Ectodermal cell (in vitro differentiated cells): ENCODE measurements at regions not wholly inside any gene's neighbourhood (a gene's known extent, or its start where the extent isn't known, plus 50 kb on each side); places are given as distances from the start of the nearest gene placed in this dataset.

Experiments
- H3K27ac ChIP-seq: 2 replicates; pipeline ENCODE4 v1.7.0; 2013; ENCODE audit warnings: mild to moderate bottlenecking, low read depth, low read length; ENCODE audit not compliant: insufficient read depth, poor library complexity, severe bottlenecking
- H3K27me3 ChIP-seq: 2 replicates; pipeline ENCODE4 v1.7.0; 2013; ENCODE audit warnings: mild to moderate bottlenecking, low read length; ENCODE audit not compliant: insufficient read depth, control insufficient read depth, poor library complexity, severe bottlenecking
- H3K36me3 ChIP-seq: one replicate; pipeline ENCODE4 v1.7.0; 2013; ENCODE audit warnings: low read length; ENCODE audit not compliant: control insufficient read depth, insufficient read depth
- H3K4me1 ChIP-seq: one replicate; pipeline ENCODE4 v1.7.0; 2013; ENCODE audit warnings: low read length; ENCODE audit not compliant: control insufficient read depth, insufficient read depth
- H3K4me3 ChIP-seq: 2 replicates; pipeline ENCODE4 v1.7.0; 2013; ENCODE audit warnings: low read depth, low read length, control low read depth; ENCODE audit not compliant: insufficient read depth
- H3K9me3 ChIP-seq: 2 replicates; pipeline ENCODE4 v1.7.0; 2013; ENCODE audit warnings: mild to moderate bottlenecking, low read length, moderate library complexity; ENCODE audit not compliant: control insufficient read depth
- WGBS, 2 experiments: methylation state at CpG; one replicate each; pipeline ENCODE4 v1.1.7; 2013; ENCODE audit warnings: missing lambda C conversion rate in 2 of 2; 5-methylcytosine and 5-hydroxymethylcytosine counted together

- H3K9me3 ChIP-seq: no peaks in the 10 kb centered on the region
- no peak overlapping the region for H3K4me3 ChIP-seq
- H3K4me1 ChIP-seq: peaks cover 48% of the 10 kb centered on the region
- 91 to 95% methylated on average over 10 of the region's 10 CpGs for WGBS, 2 experiments
- H3K27me3 ChIP-seq: no peaks in the 10 kb centered on the region
- no peaks in the 10 kb centered on the region for H3K36me3 ChIP-seq
- H3K27ac ChIP-seq: no peak overlapping the region
Observed at GRCh38 chr2:120936476-120937334, 201.0 kb downstream of the GLI2 start.

GRCh38 chr2:120937686-120938044 is 202.0 kb downstream of the GLI2 start:
- H3K4me3 ChIP-seq: no peak overlapping the region
- H3K27ac ChIP-seq: no peak overlapping the region
- H3K36me3 ChIP-seq: no peaks in the 10 kb centered on the region
- peaks cover 39% of the 10 kb centered on the region for H3K4me1 ChIP-seq
- H3K27me3 ChIP-seq: no peaks in the 10 kb centered on the region
- H3K9me3 ChIP-seq: no peaks in the 10 kb centered on the region
- 95 to 96% methylated on average over 6 of the region's 6 CpGs for WGBS, 2 experiments

GRCh38 chr2:120938045-120938771 is 202.5 kb downstream of the GLI2 start:
- Histone ChIP-seq H3K9me3 (no peaks in the 10 kb centered on the region), H3K36me3 (no peaks in the 10 kb centered on the region), H3K4me1 (peaks cover 34% of the 10 kb centered on the region), H3K4me3 (no peak overlapping the region), H3K27ac (no peak overlapping the region), H3K27me3 (no peaks in the 10 kb centered on the region)
- 57 to 59% methylated on average over 11 of the region's 11 CpGs for WGBS, 2 experiments

- H3K27ac ChIP-seq: no peak overlapping the region
- WGBS, 2 experiments: 82 to 84% methylated on average over 7 to 9 of the region's 9 CpGs
- H3K4me3 ChIP-seq: no peak overlapping the region
- H3K27me3 ChIP-seq: no peaks in the 10 kb centered on the region
- peaks cover 18% of the 10 kb centered on the region for H3K4me1 ChIP-seq
- H3K9me3 ChIP-seq: no peaks in the 10 kb centered on the region
- no peaks in the 10 kb centered on the region for H3K36me3 ChIP-seq
Observed at GRCh38 chr2:120939595-120940318, 204.1 kb downstream of the GLI2 start.

- 89 to 100% methylated on average over 1 of the region's 1 CpG for WGBS, 2 experiments
- H3K27me3 ChIP-seq: no peaks in the 10 kb centered on the region
- H3K9me3 ChIP-seq: no peaks in the 10 kb centered on the region
- no peaks in the 10 kb centered on the region for H3K36me3 ChIP-seq
- H3K4me3 ChIP-seq: no peak overlapping the region
- H3K4me1 ChIP-seq: peaks cover 13% of the 10 kb centered on the region
- no peak overlapping the region for H3K27ac ChIP-seq
Observed at GRCh38 chr2:120940319-120940696, 204.6 kb downstream of the GLI2 start.

GRCh38 chr2:120940726-120941256 is 205.1 kb downstream of the GLI2 start:
- Histone ChIP-seq H3K4me3 (no peak overlapping the region), H3K9me3 (no peaks in the 10 kb centered on the region), H3K4me1 (peaks cover 10% of the 10 kb centered on the region), H3K36me3 (no peaks in the 10 kb centered on the region), H3K27me3 (no peaks in the 10 kb centered on the region), H3K27ac (no peak overlapping the region)
- WGBS, 2 experiments: 93 to 94% methylated on average over 9 of the region's 9 CpGs

- Histone ChIP-seq H3K9me3 (no peaks in the 10 kb centered on the region), H3K36me3 (no peaks in the 10 kb centered on the region), H3K4me3 (no peak overlapping the region), H3K4me1 (peaks cover 10% of the 10 kb centered on the region), H3K27ac (no peak overlapping the region), H3K27me3 (no peaks in the 10 kb centered on the region)
- 94 to 96% methylated on average over 11 of the region's 11 CpGs for WGBS, 2 experiments
Observed at GRCh38 chr2:120941571-120942120, 206.0 kb downstream of the GLI2 start.

- peaks cover 6% of the 10 kb centered on the region for H3K4me1 ChIP-seq
- WGBS, 2 experiments: 92 to 93% methylated on average over 15 of the region's 15 CpGs
Observed at GRCh38 chr2:120942658-120943057, 207.0 kb downstream of the GLI2 start.

GRCh38 chr2:120943403-120944034 is 207.9 kb downstream of the GLI2 start:
- Histone ChIP-seq H3K9me3 (no peaks in the 10 kb centered on the region), H3K36me3 (no peaks in the 10 kb centered on the region), H3K27ac (no peak overlapping the region), H3K27me3 (no peaks in the 10 kb centered on the region), H3K4me3 (no peak overlapping the region), H3K4me1 (peaks cover 4% of the 10 kb centered on the region)
- 93 to 95% methylated on average over 9 of the region's 9 CpGs for WGBS, 2 experiments

More at GRCh38 chr2:120942658-120943057, 207.0 kb downstream of the GLI2 start:
- no peaks in the 10 kb centered on the region for H3K9me3 ChIP-seq
- no peak overlapping the region for H3K4me3 ChIP-seq
- H3K27ac ChIP-seq: no peak overlapping the region
- H3K36me3 ChIP-seq: no peaks in the 10 kb centered on the region
- no peaks in the 10 kb centered on the region for H3K27me3 ChIP-seq
